ENCODE measurements at regions not wholly inside any gene's neighbourhood (a gene's known extent, or its start where the extent isn't known, plus 50 kb on each side); places are given as distances from the start of the nearest gene placed in this dataset.

DNA sequence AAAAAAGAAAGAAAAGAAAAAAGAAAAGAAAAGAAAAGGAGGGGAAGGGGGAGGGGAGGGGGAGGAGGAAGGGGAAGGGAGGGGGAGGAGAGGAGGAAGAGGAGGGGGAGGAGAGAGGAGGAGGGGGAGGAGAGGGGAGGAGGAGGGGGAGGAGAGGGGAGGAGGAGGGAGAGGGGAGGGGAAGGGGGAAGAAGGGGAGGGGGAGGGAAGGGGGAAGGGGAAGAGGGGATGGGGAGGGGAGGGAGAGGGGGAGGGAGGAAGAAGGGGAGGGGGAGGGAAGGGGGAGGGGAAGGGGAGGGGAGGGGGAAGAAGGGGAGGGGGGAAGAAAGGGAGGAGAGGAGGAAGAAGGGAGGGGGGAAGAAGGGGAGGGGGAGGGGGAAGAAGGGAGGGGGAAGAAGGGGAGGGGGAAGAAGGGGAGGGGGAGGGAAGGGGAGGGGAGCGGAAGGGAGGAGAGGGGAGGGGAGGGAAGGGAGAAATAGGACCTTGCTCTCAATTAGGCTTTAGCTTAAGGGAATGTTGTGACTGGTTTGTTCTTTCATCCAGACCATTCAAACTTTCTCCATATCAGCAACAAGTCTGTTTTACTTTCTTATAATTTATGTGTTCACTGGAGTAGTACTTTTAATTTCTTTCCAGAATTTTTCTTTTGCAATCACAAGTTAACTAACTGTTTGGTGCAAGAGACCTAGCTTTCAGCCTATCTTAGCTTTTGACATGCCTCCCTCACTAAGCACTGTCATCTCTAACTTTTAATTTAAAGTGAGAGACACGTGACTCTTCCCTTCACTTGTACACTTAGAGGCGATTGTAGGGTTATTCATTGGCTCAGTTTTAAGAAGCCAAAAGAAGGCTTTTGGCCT, 76.5 kb upstream of the EGLN3 start:
- in situ Hi-C loops (cut with HindIII; ENCODE audit: low sequenced_read_pairs) = no loop called here
- DNase-seq (ENCODE audit: low read depth, low spot score) = no peak
- TF ChIP-seq, protein P1, sequence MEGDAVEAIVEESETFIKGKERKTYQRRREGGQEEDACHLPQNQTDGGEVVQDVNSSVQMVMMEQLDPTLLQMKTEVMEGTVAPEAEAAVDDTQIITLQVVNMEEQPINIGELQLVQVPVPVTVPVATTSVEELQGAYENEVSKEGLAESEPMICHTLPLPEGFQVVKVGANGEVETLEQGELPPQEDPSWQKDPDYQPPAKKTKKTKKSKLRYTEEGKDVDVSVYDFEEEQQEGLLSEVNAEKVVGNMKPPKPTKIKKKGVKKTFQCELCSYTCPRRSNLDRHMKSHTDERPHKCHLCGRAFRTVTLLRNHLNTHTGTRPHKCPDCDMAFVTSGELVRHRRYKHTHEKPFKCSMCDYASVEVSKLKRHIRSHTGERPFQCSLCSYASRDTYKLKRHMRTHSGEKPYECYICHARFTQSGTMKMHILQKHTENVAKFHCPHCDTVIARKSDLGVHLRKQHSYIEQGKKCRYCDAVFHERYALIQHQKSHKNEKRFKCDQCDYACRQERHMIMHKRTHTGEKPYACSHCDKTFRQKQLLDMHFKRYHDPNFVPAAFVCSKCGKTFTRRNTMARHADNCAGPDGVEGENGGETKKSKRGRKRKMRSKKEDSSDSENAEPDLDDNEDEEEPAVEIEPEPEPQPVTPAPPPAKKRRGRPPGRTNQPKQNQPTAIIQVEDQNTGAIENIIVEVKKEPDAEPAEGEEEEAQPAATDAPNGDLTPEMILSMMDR (IDR thresholded peaks at IDR 0.05; ENCODE audit: low read depth, low read length) = no peak
- H3K4me3 ChIP-seq (ENCODE audit: low read depth, low read length) = no peak overlapping the region

DNA sequence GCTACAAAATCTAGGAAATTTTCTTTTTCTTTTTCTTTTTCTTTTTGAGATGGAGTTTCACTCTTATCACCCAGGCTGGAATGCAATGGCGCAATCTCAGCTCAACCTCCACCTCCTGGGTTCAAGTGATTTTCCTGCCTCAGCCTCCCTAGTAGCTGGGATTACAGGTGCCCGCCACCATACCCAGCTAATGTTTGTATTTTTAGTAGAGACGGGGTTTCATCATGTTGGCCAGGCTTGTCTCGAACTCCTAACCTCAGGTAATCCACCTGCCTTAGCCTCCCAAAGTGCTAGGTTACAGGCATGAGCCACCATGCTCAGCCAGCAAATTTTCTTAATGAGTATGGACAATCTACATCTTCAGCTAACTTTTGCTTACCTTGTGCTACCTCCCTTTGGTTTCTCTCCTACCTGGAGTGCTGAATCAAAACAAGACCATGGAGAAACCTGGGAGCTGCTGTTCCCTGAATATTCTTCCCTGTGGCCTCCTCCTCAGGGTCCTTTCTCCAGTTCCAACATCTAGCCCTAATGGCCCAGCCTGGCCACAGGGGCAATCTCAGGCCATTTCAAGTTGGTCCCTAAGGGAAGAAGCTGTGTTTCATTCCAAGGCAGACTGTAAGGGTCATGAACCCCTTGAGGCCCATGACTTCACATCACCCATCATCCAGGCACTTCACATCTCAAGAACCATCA, 74.6 kb upstream of the EGLN3 start:
- TF ChIP-seq, protein P1 (IDR thresholded peaks at IDR 0.05; ENCODE audit: low read depth, low read length) = no peak
- no peak for DNase-seq (ENCODE audit: low read depth, low spot score)
- in situ Hi-C loops (cut with HindIII; ENCODE audit: low sequenced_read_pairs) = no loop called here

DNA sequence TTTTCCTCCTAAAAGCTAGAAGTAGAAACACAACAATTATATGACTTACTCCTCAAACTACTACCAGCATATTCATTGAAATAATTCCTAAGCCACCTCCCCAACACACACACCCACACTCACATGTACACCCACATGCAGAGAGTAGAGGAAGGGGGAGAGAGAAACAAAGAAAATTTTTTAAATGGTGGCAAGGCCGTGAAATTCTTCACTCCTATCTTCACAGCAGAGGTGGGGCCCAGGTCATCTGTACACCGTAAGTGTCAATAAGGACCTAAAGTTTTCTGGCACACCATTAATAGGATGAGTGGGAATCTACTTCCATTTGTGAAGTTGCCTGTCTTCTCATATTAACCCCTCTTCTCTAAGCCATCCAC, 73.9 kb upstream of the EGLN3 start:
- DNase-seq (ENCODE audit: low read depth, low spot score) = no peak
- TF ChIP-seq, protein P1 (IDR thresholded peaks at IDR 0.05; ENCODE audit: low read depth, low read length) = no peak
- in situ Hi-C loops (cut with HindIII; ENCODE audit: low sequenced_read_pairs) = no loop called here

More for the DNA sequence above, 74.6 kb upstream of the EGLN3 start:
- H3K4me3 ChIP-seq (ENCODE audit: low read depth, low read length) = no peak overlapping the region

DNA sequence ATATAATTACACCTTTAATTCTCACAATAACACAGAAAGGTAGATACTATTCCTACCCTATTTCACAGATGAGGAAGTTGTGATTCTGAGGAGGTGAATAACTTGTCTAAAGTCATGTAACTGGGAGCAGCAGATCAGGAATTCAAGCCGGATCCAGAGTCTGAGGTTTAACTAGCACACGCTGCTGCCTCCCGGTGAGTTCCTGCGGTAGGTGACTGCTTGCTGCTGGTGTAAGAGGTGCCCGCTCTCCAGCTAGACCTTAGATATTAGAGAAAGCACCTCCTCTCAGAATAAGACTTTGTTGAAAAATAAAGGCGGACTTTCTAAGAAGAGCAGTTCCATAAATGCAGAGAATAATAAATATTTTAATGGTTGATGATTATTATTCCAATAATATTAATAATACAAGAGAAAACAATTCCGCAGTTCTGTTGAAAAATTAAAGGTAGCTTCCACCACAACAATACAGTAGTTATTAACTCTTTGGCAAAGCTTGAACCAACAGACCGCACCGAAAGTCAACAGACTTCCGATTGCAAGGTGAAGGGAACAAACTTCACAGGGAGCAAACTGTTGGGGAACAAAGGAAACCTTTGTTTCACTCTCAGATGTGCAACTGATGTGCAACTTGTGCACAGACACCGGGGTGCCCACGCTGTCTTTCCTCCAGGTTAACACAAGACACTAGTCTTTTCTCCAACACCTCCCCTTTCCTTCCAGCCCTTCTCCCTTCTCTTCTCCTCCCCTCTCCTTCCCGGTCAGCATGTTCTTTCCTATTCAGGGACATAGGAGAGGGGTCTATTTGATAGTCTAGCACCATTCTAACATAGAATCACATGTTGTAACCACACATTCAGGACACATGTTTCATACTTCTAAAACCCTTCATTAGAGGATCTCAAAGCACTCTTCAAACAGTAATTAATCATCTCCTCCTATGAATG, 73.2 kb upstream of the EGLN3 start:
- no peak overlapping the region for H3K4me3 ChIP-seq (ENCODE audit: low read depth, low read length)
- in situ Hi-C loops (cut with HindIII; ENCODE audit: low sequenced_read_pairs) = no loop called here
- DNase-seq (ENCODE audit: low read depth, low spot score) = no peak
- TF ChIP-seq, protein P1 (IDR thresholded peaks at IDR 0.05; ENCODE audit: low read depth, low read length) = no peak

More for the DNA sequence above, 73.9 kb upstream of the EGLN3 start:
- no peak overlapping the region for H3K4me3 ChIP-seq (ENCODE audit: low read depth, low read length)

DNA sequence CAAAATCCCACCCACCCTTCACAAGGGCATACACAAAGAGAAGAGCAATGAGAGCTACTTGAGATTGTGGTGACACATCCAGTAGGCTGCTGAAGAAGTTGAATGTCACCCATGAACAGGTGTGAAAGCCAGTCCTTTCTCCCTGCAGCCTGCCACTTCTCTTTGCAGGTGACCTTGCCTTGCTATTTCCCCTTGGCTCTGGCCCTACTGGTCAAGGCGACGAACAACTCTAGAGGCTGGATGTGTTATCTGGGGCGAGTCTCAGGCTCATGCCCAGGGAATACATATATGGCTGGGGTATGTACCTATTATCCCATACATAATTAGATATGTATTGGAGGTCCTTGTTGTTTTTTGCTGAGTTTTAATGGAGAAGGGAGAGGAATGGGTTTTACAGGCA, 70.2 kb upstream of the EGLN3 start:
- no peak for DNase-seq (ENCODE audit: low read depth, low spot score)
- in situ Hi-C loops (cut with HindIII; ENCODE audit: low sequenced_read_pairs) = no loop called here
- TF ChIP-seq, protein P1 (IDR thresholded peaks at IDR 0.05; ENCODE audit: low read depth, low read length) = no peak
- H3K4me3 ChIP-seq (ENCODE audit: low read depth, low read length) = no peak overlapping the region

DNA sequence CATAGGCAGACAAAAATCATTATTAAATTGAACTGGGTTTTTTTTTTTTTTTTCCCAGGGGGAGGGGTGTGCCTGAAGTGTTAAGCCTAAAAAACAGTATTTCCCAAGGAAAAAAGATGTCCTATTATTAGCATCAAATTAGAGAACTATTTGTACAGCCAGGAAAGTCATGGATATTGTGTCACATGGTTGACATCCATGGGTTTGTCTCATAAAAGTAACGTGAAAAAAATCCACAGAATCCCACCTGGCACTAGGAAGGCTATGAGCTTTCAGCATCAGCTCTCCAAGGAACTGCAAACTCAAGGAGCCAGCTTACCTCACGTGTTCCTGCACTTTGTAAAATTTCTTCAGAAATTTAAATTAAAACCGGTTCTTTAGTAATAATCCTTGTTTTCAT, 69.1 kb upstream of the EGLN3 start:
- H3K4me3 ChIP-seq (ENCODE audit: low read depth, low read length) = no peak overlapping the region
- no peak for DNase-seq (ENCODE audit: low read depth, low spot score)
- TF ChIP-seq, protein P1 (IDR thresholded peaks at IDR 0.05; ENCODE audit: low read depth, low read length) = no peak
- in situ Hi-C loops (cut with HindIII; ENCODE audit: low sequenced_read_pairs) = no loop called here
